Spleen (tissue), 11 donors: ENCODE measurements at regions not wholly inside any gene's neighbourhood (a gene's known extent, or its start where the extent isn't known, plus 50 kb on each side); places are given as distances from the start of the nearest gene placed in this dataset.

Source experiments
- DNase-seq: peaks from one replicate; pipeline ENCODE4 v3.0.0-alpha.2; 2020
- H3K27ac ChIP-seq, 8 donors: fragments of 200-600 bp; sonication (generic) in 7 of 8; 1 replicate in 4 of 8; 2 replicates in 4 of 8; pipeline versions ENCODE4 v1.5.0 to v1.8.0; 2016 to 2021; ENCODE audit warnings: inconsistent platforms in 4 of 8, mild to moderate bottlenecking in 4 of 8, moderate library complexity in 1 of 8
- H3K27me3 ChIP-seq, 7 donors: fragments of 200-600 bp; sonication (generic) in 6 of 7; replicated peaks in 1 of 7; 1 replicate in 4 of 7; 2 replicates in 3 of 7; pipeline versions ENCODE4 v1.5.0 to v1.8.0; 2016 to 2021; ENCODE audit warnings: inconsistent platforms in 3 of 7, mild to moderate bottlenecking in 1 of 7
- H3K36me3 ChIP-seq, 6 donors: fragments of 200-600 bp; sonication (generic) in 5 of 6; 1 replicate in 4 of 6; 2 replicates in 2 of 6; pipeline versions ENCODE4 v1.5.0 to v1.8.0; 2016 to 2021; ENCODE audit warnings: inconsistent platforms in 2 of 6
- H3K4me1 ChIP-seq, 6 donors: fragments of 200-600 bp; sonication (generic) in 5 of 6; 1 replicate in 3 of 6; 2 replicates in 3 of 6; pipeline versions ENCODE4 v1.5.0 to v1.8.0; 2016 to 2021; ENCODE audit warnings: inconsistent platforms in 3 of 6
- H3K4me3 ChIP-seq, 8 donors: fragments of 200-600 bp; sonication (generic) in 7 of 8; 1 replicate in 4 of 8; 2 replicates in 4 of 8; pipeline versions ENCODE4 v1.5.0 to v1.8.0; 2016 to 2021; ENCODE audit warnings: inconsistent platforms in 4 of 8, mild to moderate bottlenecking in 4 of 8, moderate library complexity in 2 of 8
- H3K9me3 ChIP-seq, 8 donors: fragments of 200-600 bp; sonication (generic) in 7 of 8; 1 replicate in 4 of 8; 2 replicates in 4 of 8; pipeline versions ENCODE4 v1.5.0 to v1.8.0; 2016 to 2021; ENCODE audit warnings: inconsistent platforms in 4 of 8
- POLR2A ChIP-seq, 3 donors: fragments of 450-650 bp; IDR thresholded peaks; one replicate each; pipeline ENCODE4 v1.5.1; 2017; ENCODE audit warnings: antibody characterized with exemption in 3 of 3, mild to moderate bottlenecking in 1 of 3
- POLR2AphosphoS5 ChIP-seq, 3 donors: sonication (generic); formaldehyde crosslinking; IDR thresholded peaks; one replicate each; pipeline ENCODE4 v1.5.1; 2017; ENCODE audit warnings: antibody characterized with exemption in 3 of 3
- WGBS, 5 donors: extraction: QIAGEN DNeasy Blood & Tissue Kit in 3 of 5; methylation state at CpG; one replicate each; pipeline versions ENCODE4 v1.1.5 to v1.1.7; 2013 to 2018; 5-methylcytosine and 5-hydroxymethylcytosine counted together
- intact Hi-C: fragments of 100-400 bp; cut with DNase I; formaldehyde crosslinking; loops from one replicate; pipeline ENCODE4 v1.15.0; 2023; ENCODE audit warnings: low total_unique reads
- TF ChIP-seq, protein P1 (sequence below), 11 experiments: fragments of 200-600 bp in 7 of 11; fragments of 450-650 bp in 4 of 11; sonication (generic) in 4 of 11; IDR thresholded peaks in 8 of 11; conservative IDR thresholded peaks in 3 of 11; 1 replicate in 7 of 11; 2 replicates in 4 of 11; pipeline versions ENCODE4 v1.4.0 to v1.8.0; 2016 to 2021; ENCODE audit warnings: antibody characterized with exemption in 11 of 11, inconsistent platforms in 4 of 11, mild to moderate bottlenecking in 1 of 11
- donor health status: healthy with polysubstance abuse.
- donor health status: DM: no; HTN: no; CAD: no; lungs with moderate emphysema.
- donor health status: DM: no; HTN: no; CAD: no.
- donor health status: Bipolar disorder and iron deficiency.
- donor health status: healthy.
- donor health status: DM: no; HTN: no; CAD: no.
- donor health status: DM: yes; HTN: yes; CAD: no.

GRCh38 chrX:130974323-130974722 is 71.3 kb upstream of the ENOX2 start:
- H3K4me3 ChIP-seq, result no peak overlapping the region
- peaks cover 0 to 1% (median 0%) of the 10 kb centered on the region in 7 donors for H3K27me3 ChIP-seq
- no peak for DNase-seq
- WGBS, 5 donors, result 42 to 70% (median 67%) methylated on average over 1 of the region's 1 CpG
- H3K27ac ChIP-seq, result no peak overlapping the region
- no peaks in the 10 kb centered on the region for H3K9me3 ChIP-seq
- H3K4me1 ChIP-seq, result no peaks in the 10 kb centered on the region
- H3K36me3 ChIP-seq, result no peaks in the 10 kb centered on the region
- TF ChIP-seq, protein P1, sequence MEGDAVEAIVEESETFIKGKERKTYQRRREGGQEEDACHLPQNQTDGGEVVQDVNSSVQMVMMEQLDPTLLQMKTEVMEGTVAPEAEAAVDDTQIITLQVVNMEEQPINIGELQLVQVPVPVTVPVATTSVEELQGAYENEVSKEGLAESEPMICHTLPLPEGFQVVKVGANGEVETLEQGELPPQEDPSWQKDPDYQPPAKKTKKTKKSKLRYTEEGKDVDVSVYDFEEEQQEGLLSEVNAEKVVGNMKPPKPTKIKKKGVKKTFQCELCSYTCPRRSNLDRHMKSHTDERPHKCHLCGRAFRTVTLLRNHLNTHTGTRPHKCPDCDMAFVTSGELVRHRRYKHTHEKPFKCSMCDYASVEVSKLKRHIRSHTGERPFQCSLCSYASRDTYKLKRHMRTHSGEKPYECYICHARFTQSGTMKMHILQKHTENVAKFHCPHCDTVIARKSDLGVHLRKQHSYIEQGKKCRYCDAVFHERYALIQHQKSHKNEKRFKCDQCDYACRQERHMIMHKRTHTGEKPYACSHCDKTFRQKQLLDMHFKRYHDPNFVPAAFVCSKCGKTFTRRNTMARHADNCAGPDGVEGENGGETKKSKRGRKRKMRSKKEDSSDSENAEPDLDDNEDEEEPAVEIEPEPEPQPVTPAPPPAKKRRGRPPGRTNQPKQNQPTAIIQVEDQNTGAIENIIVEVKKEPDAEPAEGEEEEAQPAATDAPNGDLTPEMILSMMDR (IDR thresholded peaks at IDR 0.05 in 8 of 11, conservative IDR thresholded peaks at IDR 0.05 in 3 of 11), result no peak
- TF ChIP-seq POLR2A (IDR thresholded peaks at IDR 0.05) (no peak), POLR2AphosphoS5 (IDR thresholded peaks at IDR 0.05) (no peak)
- intact Hi-C loops, result no loop called here

DNA sequence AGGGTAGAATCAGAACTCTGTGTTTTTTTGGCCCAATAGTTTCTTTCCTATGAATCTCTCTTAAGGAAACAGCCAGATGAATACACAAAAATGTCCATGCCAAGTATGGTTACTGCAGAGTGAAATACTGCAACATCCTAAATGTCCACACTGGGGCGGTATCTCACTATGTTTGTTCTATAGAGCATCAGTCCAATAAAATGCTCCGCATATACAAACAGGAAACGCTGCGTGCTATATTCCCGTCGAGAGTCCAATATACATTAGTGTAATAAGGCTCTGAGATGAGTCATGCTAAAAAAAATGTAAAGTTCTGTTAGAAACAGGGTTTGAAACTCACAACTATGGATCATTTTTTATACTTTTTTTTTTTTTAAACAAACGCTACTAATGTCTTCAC is 72.9 kb upstream of the ENOX2 start:
- TF ChIP-seq POLR2AphosphoS5 (IDR thresholded peaks at IDR 0.05), result no peak
- TF ChIP-seq, protein P1 (IDR thresholded peaks at IDR 0.05 in 8 of 11, conservative IDR thresholded peaks at IDR 0.05 in 3 of 11), result peak in 6 of 11 experiments; percentile 14 to 39 (median 28)
- no peak for TF ChIP-seq POLR2A (IDR thresholded peaks at IDR 0.05)
- H3K9me3 ChIP-seq, result no peaks in the 10 kb centered on the region
- no peaks in the 10 kb centered on the region for H3K4me1 ChIP-seq
- no peaks in the 10 kb centered on the region for H3K36me3 ChIP-seq
- intact Hi-C loops, result no loop called here
- no peaks in the 10 kb centered on the region for H3K27me3 ChIP-seq
- DNase-seq, result no peak
- WGBS, 5 donors, result 7 to 11% (median 10%) methylated on average over 7 of the region's 7 CpGs
- no peak overlapping the region for H3K27ac ChIP-seq
- H3K4me3 ChIP-seq, result no peak overlapping the region

DNA sequence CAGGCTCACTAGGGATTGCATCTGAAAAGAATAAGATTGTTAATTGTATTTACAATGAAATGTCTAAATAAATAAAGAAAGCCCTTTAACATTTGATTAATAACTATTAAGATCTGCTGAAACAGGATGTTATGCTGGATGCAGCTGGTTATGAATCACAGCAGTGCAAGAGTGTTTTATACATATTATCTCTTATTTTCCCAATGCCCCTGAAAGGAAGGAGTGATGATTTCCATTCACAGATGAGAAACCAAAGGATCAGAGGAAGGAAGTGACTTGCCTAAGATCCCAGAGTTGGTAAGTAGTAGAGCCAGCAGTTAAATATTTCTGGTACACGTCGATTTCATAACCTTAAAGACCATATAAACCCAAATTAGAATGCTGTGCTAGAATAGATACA is 76.3 kb upstream of the ARHGAP36 start:
- H3K4me3 ChIP-seq, result no peak overlapping the region
- TF ChIP-seq, protein P1 (IDR thresholded peaks at IDR 0.05 in 8 of 11, conservative IDR thresholded peaks at IDR 0.05 in 3 of 11), result no peak
- TF ChIP-seq POLR2AphosphoS5 (IDR thresholded peaks at IDR 0.05), result no peak
- no peak for TF ChIP-seq POLR2A (IDR thresholded peaks at IDR 0.05)
- intact Hi-C loops, result no loop called here
- H3K9me3 ChIP-seq, result no peaks in the 10 kb centered on the region
- no peaks in the 10 kb centered on the region for H3K4me1 ChIP-seq
- DNase-seq, result no peak
- WGBS, 5 donors, result 57 to 84% (median 68%) methylated on average over 2 of the region's 2 CpGs
- no peaks in the 10 kb centered on the region for H3K36me3 ChIP-seq
- H3K27ac ChIP-seq, result no peak overlapping the region
- peaks cover 0 to 1% (median 0%) of the 10 kb centered on the region in 7 donors for H3K27me3 ChIP-seq

- no peak overlapping the region for H3K27ac ChIP-seq
- DNase-seq, result no peak
- no peaks in the 10 kb centered on the region for H3K4me1 ChIP-seq
- intact Hi-C loops, result no loop called here
- no peak overlapping the region for H3K4me3 ChIP-seq
- 46 to 85% (median 69%) methylated on average over 2 to 4 of the region's 4 CpGs for WGBS, 5 donors
- TF ChIP-seq POLR2A (IDR thresholded peaks at IDR 0.05) (no peak), POLR2AphosphoS5 (IDR thresholded peaks at IDR 0.05) (no peak)
- TF ChIP-seq, protein P1 (IDR thresholded peaks at IDR 0.05 in 8 of 11, conservative IDR thresholded peaks at IDR 0.05 in 3 of 11), result no peak
- H3K27me3 ChIP-seq, result peaks cover 0 to 11% (median 0%) of the 10 kb centered on the region in 7 donors
- H3K36me3 ChIP-seq, result no peaks in the 10 kb centered on the region
- H3K9me3 ChIP-seq, result no peaks in the 10 kb centered on the region
Measured at GRCh38 chrX:130984782-130985181, 73.4 kb upstream of the ARHGAP36 start.
